Suprapubic skin (tissue), 4 donors: ENCODE measurements at regions not wholly inside any gene's neighbourhood (a gene's known extent, or its start where the extent isn't known, plus 50 kb on each side); places are given as distances from the start of the nearest gene placed in this dataset.

Experiments
- DNase-seq, 2 donors: peaks; one replicate each; pipeline ENCODE4 v3.0.0-alpha.2; 2019; ENCODE audit warnings: low spot score in 2 of 2
- H3K27ac ChIP-seq: fragments of 200-600 bp; sonication (generic); one replicate; pipeline ENCODE4 v1.5.1; 2019
- H3K27me3 ChIP-seq: fragments of 200-600 bp; sonication (generic); one replicate; pipeline ENCODE4 v1.5.1; 2019
- H3K36me3 ChIP-seq: fragments of 200-600 bp; sonication (generic); one replicate; pipeline ENCODE4 v1.5.1; 2019
- H3K4me1 ChIP-seq: fragments of 200-600 bp; sonication (generic); one replicate; pipeline ENCODE4 v1.5.1; 2019
- H3K4me3 ChIP-seq: fragments of 200-600 bp; sonication (generic); one replicate; pipeline ENCODE4 v1.5.1; 2019; ENCODE audit warnings: mild to moderate bottlenecking
- H3K9me3 ChIP-seq: fragments of 200-600 bp; sonication (generic); one replicate; pipeline ENCODE4 v1.5.1; 2019
- CTCF ChIP-seq, 2 donors: fragments of 200-600 bp in 1 of 2; fragments of 450-650 bp in 1 of 2; sonication (generic) in 1 of 2; IDR thresholded peaks; one replicate each; pipeline ENCODE4 v1.5.1; 2016 to 2019; ENCODE audit warnings: antibody characterized with exemption in 2 of 2, mild to moderate bottlenecking in 1 of 2, moderate library complexity in 1 of 2
- EP300 ChIP-seq: sonication (generic); formaldehyde crosslinking; IDR thresholded peaks from one replicate; pipeline ENCODE4 v1.6.1; 2017; ENCODE audit warnings: antibody characterized with exemption
- POLR2A ChIP-seq, 2 donors: fragments of 450-650 bp; IDR thresholded peaks; one replicate each; pipeline ENCODE4 v1.6.1; 2017; ENCODE audit warnings: antibody characterized with exemption in 2 of 2, mild to moderate bottlenecking in 2 of 2, moderate library complexity in 2 of 2
- POLR2AphosphoS5 ChIP-seq, 3 donors: sonication (generic); formaldehyde crosslinking; IDR thresholded peaks; one replicate each; pipeline ENCODE4 v1.6.1; 2017; ENCODE audit warnings: antibody characterized with exemption in 3 of 3
- WGBS: methylation state at CpG from one replicate; pipeline ENCODE4 v1.1.5; 2018; 5-methylcytosine and 5-hydroxymethylcytosine counted together

GRCh38 chr4:23697001-23697528 lies 192.8 kb downstream of the PPARGC1A start:
- no peak for DNase-seq
- Histone ChIP-seq H3K36me3 (no peaks in the 10 kb centered on the region), H3K4me1 (no peaks in the 10 kb centered on the region), H3K4me3 (no peak overlapping the region), H3K27me3 (no peaks in the 10 kb centered on the region), H3K9me3 (no peaks in the 10 kb centered on the region), H3K27ac (no peak overlapping the region)
- 88% methylated on average over 1 of the region's 1 CpG for WGBS
- no peak for TF ChIP-seq POLR2A (IDR thresholded peaks at IDR 0.05)
- TF ChIP-seq POLR2AphosphoS5 (IDR thresholded peaks at IDR 0.05): no peak
- no peak for TF ChIP-seq EP300
- TF ChIP-seq CTCF (IDR thresholded peaks at IDR 0.05): no peak

- 92% methylated on average over 3 of the region's 3 CpGs for WGBS
- no peak overlapping the region for H3K27ac ChIP-seq
- H3K9me3 ChIP-seq: no peaks in the 10 kb centered on the region
- no peak for DNase-seq
- no peaks in the 10 kb centered on the region for H3K36me3 ChIP-seq
- H3K4me3 ChIP-seq: no peak overlapping the region
- no peaks in the 10 kb centered on the region for H3K27me3 ChIP-seq
- H3K4me1 ChIP-seq: no peaks in the 10 kb centered on the region
- TF ChIP-seq POLR2A (IDR thresholded peaks at IDR 0.05) (no peak), CTCF (IDR thresholded peaks at IDR 0.05) (no peak), EP300 (no peak), POLR2AphosphoS5 (IDR thresholded peaks at IDR 0.05) (no peak)
Observed at GRCh38 chr4:23686169-23686897, 203.5 kb downstream of the PPARGC1A start.

- TF ChIP-seq POLR2A (IDR thresholded peaks at IDR 0.05) (no peak), EP300 (no peak), POLR2AphosphoS5 (IDR thresholded peaks at IDR 0.05) (no peak), CTCF (IDR thresholded peaks at IDR 0.05) (no peak)
- Histone ChIP-seq H3K4me1 (no peaks in the 10 kb centered on the region), H3K27ac (no peak overlapping the region), H3K4me3 (no peak overlapping the region), H3K36me3 (no peaks in the 10 kb centered on the region), H3K27me3 (no peaks in the 10 kb centered on the region), H3K9me3 (no peaks in the 10 kb centered on the region)
- DNase-seq: no peak
- 84% methylated on average over 4 of the region's 4 CpGs for WGBS
Observed at GRCh38 chr4:23685471-23685870, 204.4 kb downstream of the PPARGC1A start.

GRCh38 chr4:23680671-23681518 lies 209.0 kb downstream of the PPARGC1A start:
- no peaks in the 10 kb centered on the region for H3K36me3 ChIP-seq
- no peak overlapping the region for H3K27ac ChIP-seq
- H3K4me1 ChIP-seq: no peaks in the 10 kb centered on the region
- DNase-seq: no peak
- no peak overlapping the region for H3K4me3 ChIP-seq
- no peaks in the 10 kb centered on the region for H3K9me3 ChIP-seq
- WGBS: 75% methylated on average over 2 of the region's 2 CpGs
- TF ChIP-seq CTCF (IDR thresholded peaks at IDR 0.05) (no peak), POLR2AphosphoS5 (IDR thresholded peaks at IDR 0.05) (no peak), EP300 (no peak), POLR2A (IDR thresholded peaks at IDR 0.05) (no peak)
- H3K27me3 ChIP-seq: no peaks in the 10 kb centered on the region

- Histone ChIP-seq H3K27me3 (no peaks in the 10 kb centered on the region), H3K9me3 (no peaks in the 10 kb centered on the region), H3K4me3 (no peak overlapping the region), H3K4me1 (no peaks in the 10 kb centered on the region), H3K27ac (no peak overlapping the region), H3K36me3 (no peaks in the 10 kb centered on the region)
- TF ChIP-seq POLR2AphosphoS5 (IDR thresholded peaks at IDR 0.05): no peak
- no peak for TF ChIP-seq POLR2A (IDR thresholded peaks at IDR 0.05)
- TF ChIP-seq CTCF (IDR thresholded peaks at IDR 0.05): no peak
- no peak for TF ChIP-seq EP300
- WGBS: 70% methylated on average over 1 of the region's 1 CpG
- no peak for DNase-seq
Observed at GRCh38 chr4:23674694-23675093, 215.2 kb downstream of the PPARGC1A start.
